IPS-NIHi7 (cell line): ENCODE measurements at regions not wholly inside any gene's neighbourhood (a gene's known extent, or its start where the extent isn't known, plus 50 kb on each side); places are given as distances from the start of the nearest gene placed in this dataset.
A peak's percentile ranks its signal among the peaks of the same experiment; 100 is the strongest.

Experiments
- DNase-seq: peaks from one replicate; pipeline ENCODE4 v3.0.0; 2012; ENCODE audit warnings: mixed read lengths; ENCODE audit errors: extremely low spot score

DNA sequence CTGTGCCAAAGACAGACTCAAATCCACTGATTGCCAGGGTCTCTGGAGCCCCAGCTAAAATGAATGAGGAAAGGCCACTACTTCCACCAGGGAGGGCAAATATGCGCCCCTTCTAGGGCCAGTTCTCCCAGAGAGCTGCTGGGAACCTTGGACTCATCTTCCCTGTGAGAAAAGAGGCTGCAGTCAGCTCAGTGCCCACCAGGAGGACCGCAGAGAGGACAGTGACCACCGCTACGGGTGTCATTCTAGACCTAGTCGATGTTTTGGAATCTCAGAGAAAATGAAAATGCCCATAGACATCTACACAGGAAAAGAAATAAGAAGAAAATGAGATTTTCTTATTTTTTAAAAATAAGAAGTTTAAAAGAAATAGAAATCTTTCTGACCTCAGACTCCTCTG is 235.1 kb downstream of the UQCRFS1 start:
- DNase-seq: peak; percentile 63

- no peak for DNase-seq
Observed at GRCh38 chr19:28972058-28972852, 240.7 kb downstream of the UQCRFS1 start.

GRCh38 chr19:28971513-28971912 is 241.4 kb downstream of the UQCRFS1 start:
- no peak for DNase-seq

GRCh38 chr19:28971049-28971448 is 241.9 kb downstream of the UQCRFS1 start:
- DNase-seq: no peak

DNA sequence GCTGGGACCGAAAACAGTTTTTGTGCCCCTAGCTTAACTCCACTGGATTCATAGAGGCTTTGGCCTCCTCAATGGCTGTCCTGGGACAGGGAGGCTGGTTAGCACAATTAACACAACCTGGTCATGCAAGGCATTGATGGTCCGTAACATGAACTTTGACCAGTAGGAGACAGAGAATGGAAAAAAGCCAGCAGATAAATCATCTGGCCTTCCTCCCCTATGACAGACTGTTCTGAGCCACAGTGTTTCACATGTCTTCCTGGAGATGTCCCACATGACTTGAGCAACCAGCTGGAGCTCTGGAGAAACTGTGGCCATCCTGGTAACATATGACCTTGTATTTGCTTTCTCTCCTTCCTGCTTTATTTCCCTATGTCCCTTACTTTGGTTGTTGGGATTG is 244.2 kb downstream of the UQCRFS1 start:
- no peak for DNase-seq

GRCh38 chr19:28966737-28967399 is 246.1 kb downstream of the UQCRFS1 start:
- no peak for DNase-seq

GRCh38 chr19:28964500-28964899 is 248.5 kb downstream of the UQCRFS1 start:
- no peak for DNase-seq

- DNase-seq: no peak
Observed at GRCh38 chr19:28963486-28964250, 249.3 kb downstream of the UQCRFS1 start.

- no peak for DNase-seq
Observed at GRCh38 chr19:28961772-28962500, 251.0 kb downstream of the UQCRFS1 start.

GRCh38 chr19:28960986-28961705 is 251.8 kb downstream of the UQCRFS1 start:
- DNase-seq: no peak

DNA sequence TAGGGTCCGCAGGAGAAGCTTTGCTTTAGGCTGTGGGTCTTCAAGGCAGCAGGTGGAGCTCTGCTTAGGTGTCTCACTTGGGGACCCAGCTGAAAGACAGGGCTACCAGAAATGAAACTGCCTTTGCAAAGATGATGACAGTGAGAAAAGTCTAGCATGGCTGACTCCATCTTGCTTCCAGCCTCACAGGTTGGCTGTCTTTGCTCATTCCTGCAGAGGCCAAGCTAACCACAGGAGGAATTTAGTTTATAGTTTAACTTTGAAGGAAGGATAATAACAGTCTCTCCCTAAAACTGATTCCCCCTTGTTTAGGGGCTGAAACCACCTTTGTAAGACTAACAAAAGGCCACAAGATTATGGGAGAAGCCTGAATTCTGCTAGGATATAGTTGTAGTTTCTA is 252.4 kb downstream of the UQCRFS1 start:
- no peak for DNase-seq

DNA sequence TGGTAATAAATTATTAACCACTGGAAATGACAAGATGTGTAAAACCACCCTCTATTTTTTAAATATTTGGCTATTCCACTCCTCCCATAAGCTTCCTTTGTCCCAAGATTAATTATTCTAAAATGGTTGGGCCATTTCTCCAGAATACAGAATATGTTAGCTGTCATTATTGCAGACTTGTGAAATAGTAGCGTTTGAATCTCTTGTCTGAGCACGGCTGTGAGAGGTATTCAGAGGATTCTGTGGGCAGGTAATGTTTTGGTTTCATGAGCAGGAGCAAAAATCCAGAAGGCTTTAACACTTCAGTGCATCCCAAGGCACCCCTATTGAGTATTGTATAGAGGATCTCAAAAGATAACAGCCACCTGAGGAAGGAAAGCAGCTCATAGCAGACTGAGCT is 256.0 kb downstream of the UQCRFS1 start:
- DNase-seq: no peak

DNA sequence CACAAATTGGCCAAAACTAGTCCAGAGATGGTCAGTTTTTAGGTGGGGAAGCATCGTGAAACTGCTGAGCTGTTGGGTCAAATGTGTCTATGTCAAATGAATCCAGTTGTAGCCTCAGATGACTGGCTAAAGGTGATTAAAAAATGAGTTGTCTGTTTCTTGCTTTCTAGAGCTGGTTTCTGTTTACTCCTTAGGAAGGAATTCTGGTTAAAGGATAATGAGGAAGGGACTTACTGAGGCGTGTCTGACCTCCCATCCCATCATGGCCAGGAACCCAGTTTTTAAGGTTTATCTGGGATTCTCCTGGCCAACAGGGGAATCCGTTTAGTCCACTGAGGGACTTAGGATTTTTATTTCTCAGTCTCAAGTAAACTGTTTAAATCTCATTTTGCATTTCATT is 256.5 kb downstream of the UQCRFS1 start:
- no peak for DNase-seq

DNA sequence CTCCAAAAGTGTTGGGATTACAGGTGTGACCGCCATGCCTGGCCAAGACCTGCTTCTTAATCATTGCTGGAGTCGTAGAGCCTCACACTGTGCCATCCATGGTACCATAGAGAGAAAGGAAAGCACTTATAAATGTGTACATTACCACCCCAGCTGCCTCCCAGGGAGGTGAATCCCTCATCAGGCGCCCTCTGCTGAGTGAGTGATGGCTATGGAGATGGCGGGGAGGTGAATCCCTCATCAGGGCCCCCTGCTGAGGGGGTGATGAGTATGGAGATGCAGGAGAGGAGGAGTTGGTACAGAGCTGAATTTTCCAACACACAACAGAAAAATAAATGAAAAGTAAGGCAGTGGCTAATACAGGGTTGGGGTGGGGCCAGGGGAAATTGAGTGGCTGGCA is 263.4 kb downstream of the UQCRFS1 start:
- DNase-seq: peak; percentile 45

GRCh38 chr19:28949027-28949426 is 263.9 kb downstream of the UQCRFS1 start:
- no peak for DNase-seq

DNA sequence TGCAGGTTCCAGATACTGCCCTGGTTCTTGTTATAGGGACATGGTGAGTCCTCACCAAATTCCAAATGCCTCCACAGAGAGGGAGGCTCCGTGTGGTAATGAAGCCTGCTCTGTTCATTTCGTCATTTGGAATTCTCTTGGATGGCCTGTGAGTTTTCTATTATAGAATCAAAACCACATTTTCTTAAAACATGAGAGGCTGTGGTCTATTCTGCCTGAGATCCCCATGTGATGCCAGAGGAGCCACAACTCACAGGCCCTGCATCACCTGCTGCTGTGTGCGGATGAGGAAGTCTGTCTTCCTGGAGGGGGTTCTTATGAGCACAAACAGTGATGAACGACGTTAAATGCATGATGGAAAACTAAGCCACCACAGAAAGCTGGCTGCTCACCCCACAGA is 264.4 kb downstream of the UQCRFS1 start:
- DNase-seq: no peak

DNA sequence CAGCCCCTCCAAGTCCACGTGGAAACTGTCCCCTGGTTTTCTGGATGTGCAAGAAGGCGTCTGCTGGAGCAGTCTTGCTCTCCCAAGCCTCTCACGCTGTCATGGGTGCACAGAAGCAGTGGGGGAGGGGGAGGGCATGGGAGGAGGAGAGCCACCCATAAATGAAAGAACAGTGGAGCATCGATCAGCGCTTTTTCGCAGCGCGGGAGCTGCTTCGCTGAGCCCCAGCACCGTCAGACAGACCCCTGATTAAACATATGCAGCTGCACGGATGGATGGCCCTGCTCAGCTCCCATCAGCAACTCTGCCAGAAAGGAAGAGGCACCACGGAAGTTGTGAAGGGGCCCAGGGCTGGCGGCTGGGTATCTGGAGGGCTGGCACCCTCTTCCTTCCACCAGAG is 264.9 kb downstream of the UQCRFS1 start:
- no peak for DNase-seq

DNA sequence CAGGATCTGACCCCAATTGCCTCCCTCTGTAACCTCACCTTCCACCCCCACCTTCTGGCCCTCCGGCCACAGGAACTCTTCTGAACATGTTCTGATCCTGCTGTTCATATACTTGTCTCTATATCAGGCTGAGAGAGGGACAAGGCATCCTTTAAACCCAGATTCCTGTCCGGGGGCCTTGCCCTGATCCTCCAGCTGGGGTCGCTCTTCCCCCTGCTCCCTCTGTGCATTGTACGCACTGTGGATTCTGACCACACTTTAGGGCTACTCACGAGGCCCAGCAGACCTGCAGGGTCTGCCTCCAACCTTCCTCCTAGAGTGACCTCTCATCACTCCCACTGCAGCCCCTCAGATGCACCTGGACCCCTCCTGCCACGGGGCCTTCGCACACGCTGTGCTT is 269.3 kb downstream of the UQCRFS1 start:
- peak; percentile 58 for DNase-seq

- DNase-seq: no peak
Observed at GRCh38 chr19:28941833-28942232, 271.1 kb downstream of the UQCRFS1 start.

GRCh38 chr19:28940751-28941500 is 272.0 kb downstream of the UQCRFS1 start:
- no peak for DNase-seq

DNA sequence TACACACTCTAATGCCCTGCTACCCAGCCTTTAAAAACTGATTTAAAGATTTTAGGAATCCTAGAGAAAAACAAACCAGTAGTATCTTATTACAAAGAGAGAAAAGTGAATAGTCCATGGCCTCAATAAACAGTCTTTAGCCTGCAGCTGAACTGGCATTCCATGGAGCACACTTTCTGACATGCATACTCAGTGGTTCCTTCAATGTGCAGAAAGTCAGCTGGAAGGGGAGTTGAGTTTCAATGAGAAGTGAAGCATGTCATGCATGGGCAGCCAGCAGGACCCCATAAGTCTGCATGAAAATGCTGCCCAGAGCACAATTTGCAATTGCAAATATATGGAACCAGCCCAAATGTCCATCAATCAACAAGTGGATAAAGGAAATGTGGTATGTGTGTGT is 273.7 kb downstream of the UQCRFS1 start:
- no peak for DNase-seq
